Mesenchymal stem cell (in vitro differentiated cells and primary cell): ENCODE measurements at regions not wholly inside any gene's neighbourhood (a gene's known extent, or its start where the extent isn't known, plus 50 kb on each side); places are given as distances from the start of the nearest gene placed in this dataset.

Source experiments
- DNase-seq: peaks from one replicate; pipeline ENCODE4 v3.0.0-alpha.2; 2013
- H2AFZ ChIP-seq: one replicate; pipeline ENCODE4 v1.6.1; 2013; ENCODE audit warnings: low read depth, mild to moderate bottlenecking, control low read depth, inconsistent platforms, low read length, moderate library complexity
- H2AK5ac ChIP-seq: 2 replicates; pipeline ENCODE4 v1.6.1; 2013; ENCODE audit warnings: low read length, moderate library complexity, mild to moderate bottlenecking, inconsistent platforms; ENCODE audit not compliant: severe bottlenecking
- H2BK120ac ChIP-seq: one replicate; pipeline ENCODE4 v1.6.1; 2013; ENCODE audit warnings: low read depth, mild to moderate bottlenecking, inconsistent platforms, low read length, moderate library complexity
- H2BK12ac ChIP-seq, 2 experiments: one replicate each; pipeline ENCODE4 v1.6.1; 2013; ENCODE audit warnings: inconsistent platforms in 2 of 2, low read length in 2 of 2, mild to moderate bottlenecking in 2 of 2, moderate library complexity in 2 of 2, control low read depth in 1 of 2
- H2BK15ac ChIP-seq: one replicate; pipeline ENCODE4 v1.6.1; 2013; ENCODE audit warnings: mild to moderate bottlenecking, low read depth, inconsistent platforms; ENCODE audit not compliant: poor library complexity, severe bottlenecking
- H2BK5ac ChIP-seq: 2 replicates; pipeline ENCODE4 v1.6.1; 2013; ENCODE audit warnings: low read depth, mild to moderate bottlenecking, low read length, control low read depth, inconsistent platforms; ENCODE audit not compliant: poor library complexity, severe bottlenecking
- H3K14ac ChIP-seq, 2 experiments: one replicate each; pipeline ENCODE4 v1.6.1; 2013; ENCODE audit warnings: inconsistent platforms in 2 of 2, low read length in 2 of 2, control low read depth in 1 of 2, mild to moderate bottlenecking in 1 of 2, moderate library complexity in 1 of 2
- H3K18ac ChIP-seq, 2 experiments: one replicate each; pipeline ENCODE4 v1.6.1; 2013; ENCODE audit warnings: inconsistent platforms in 2 of 2, low read length in 2 of 2, control low read depth in 1 of 2, low read depth in 1 of 2, mild to moderate bottlenecking in 1 of 2
- H3K23ac ChIP-seq, 2 experiments: one replicate each; pipeline ENCODE4 v1.6.1; 2013; ENCODE audit warnings: inconsistent platforms in 2 of 2, low read length in 2 of 2, mild to moderate bottlenecking in 2 of 2, moderate library complexity in 2 of 2, control low read depth in 1 of 2
- H3K27ac ChIP-seq: 2 replicates; pipeline ENCODE4 v1.5.1; 2013; ENCODE audit warnings: mild to moderate bottlenecking, moderate library complexity, low read length, control low read depth, inconsistent platforms; ENCODE audit not compliant: poor library complexity, severe bottlenecking
- H3K27me3 ChIP-seq, 2 experiments: 2 replicates each; pipeline versions ENCODE4 v1.6.1 to v1.7.0; 2013; ENCODE audit warnings: low read length in 2 of 2, mild to moderate bottlenecking in 2 of 2, moderate library complexity in 2 of 2, control low read depth in 1 of 2, inconsistent platforms in 1 of 2; ENCODE audit not compliant: control insufficient read depth in 1 of 2, insufficient read depth in 1 of 2
- H3K36me3 ChIP-seq, 2 experiments: 2 replicates each; pipeline versions ENCODE4 v1.6.1 to v1.7.0; 2013; ENCODE audit warnings: low read length in 2 of 2, control low read depth in 1 of 2, inconsistent platforms in 1 of 2, low read depth in 1 of 2, mild to moderate bottlenecking in 1 of 2; ENCODE audit not compliant: insufficient read depth in 2 of 2, control insufficient read depth in 1 of 2
- H3K4ac ChIP-seq, 2 experiments: one replicate each; pipeline ENCODE4 v1.6.1; 2013; ENCODE audit warnings: inconsistent platforms in 2 of 2, low read length in 2 of 2, mild to moderate bottlenecking in 2 of 2, moderate library complexity in 2 of 2, control low read depth in 1 of 2, low read depth in 1 of 2
- H3K4me1 ChIP-seq: 2 replicates; pipeline ENCODE4 v1.6.1; 2013; ENCODE audit warnings: low read depth, low read length, control low read depth; ENCODE audit not compliant: control insufficient read depth, insufficient read depth
- H3K4me2 ChIP-seq: 2 replicates; pipeline ENCODE4 v1.6.1; 2013; ENCODE audit warnings: low read length, mild to moderate bottlenecking, inconsistent platforms; ENCODE audit not compliant: poor library complexity, severe bottlenecking
- H3K4me3 ChIP-seq, 2 experiments: 2 replicates each; pipeline versions ENCODE4 v1.5.1 to v1.7.0; 2013; ENCODE audit warnings: low read length in 2 of 2, mild to moderate bottlenecking in 2 of 2, control low read depth in 1 of 2, low read depth in 1 of 2; ENCODE audit not compliant: insufficient read depth in 1 of 2
- H3K79me1 ChIP-seq: replicated peaks from 2 replicates; pipeline ENCODE4 v1.6.1; 2013; ENCODE audit warnings: mild to moderate bottlenecking, control low read depth, low read length, inconsistent platforms; ENCODE audit not compliant: poor library complexity, severe bottlenecking
- H3K9ac ChIP-seq: 2 replicates; pipeline ENCODE4 v1.7.0; 2013; ENCODE audit warnings: mild to moderate bottlenecking, low read length, moderate library complexity
- H3K9me3 ChIP-seq: 2 replicates; pipeline ENCODE4 v1.7.0; 2013; ENCODE audit warnings: mild to moderate bottlenecking, low read length; ENCODE audit not compliant: control insufficient read depth
- H4K8ac ChIP-seq: one replicate; pipeline ENCODE4 v1.6.1; 2013; ENCODE audit warnings: inconsistent platforms, mild to moderate bottlenecking, low read length, moderate library complexity
- H4K91ac ChIP-seq: one replicate; pipeline ENCODE4 v1.6.1; 2013; ENCODE audit warnings: mild to moderate bottlenecking, low read length, inconsistent platforms
- WGBS: methylation state at CpG from one replicate; pipeline ENCODE4 v1.1.7; 2013; ENCODE audit warnings: mixed read lengths; 5-methylcytosine and 5-hydroxymethylcytosine counted together

- Histone ChIP-seq H3K27ac (no peak overlapping the region), H3K36me3 (no peaks in the 10 kb centered on the region), H3K4me2 (no peak overlapping the region), H2AK5ac (no peak overlapping the region), H3K4me1 (no peaks in the 10 kb centered on the region), H3K14ac (no peak overlapping the region), H2AFZ (no peak overlapping the region), H4K8ac (no peak overlapping the region), H3K4me3 (no peak overlapping the region), H3K23ac (no peak overlapping the region), H3K9ac (no peak overlapping the region), H3K4ac (no peak overlapping the region), H2BK120ac (no peak overlapping the region), H2BK15ac (no peak overlapping the region), H3K9me3 (no peaks in the 10 kb centered on the region), H2BK5ac (no peak overlapping the region), H3K79me1 (no peaks in the 10 kb centered on the region), H3K18ac (no peak overlapping the region), H2BK12ac (no peak overlapping the region), H4K91ac (no peak overlapping the region), H3K27me3 (no peaks in the 10 kb centered on the region)
- 74% methylated on average over 4 of the region's 4 CpGs for WGBS
- no peak for DNase-seq
Observed at GRCh38 chr1:90189889-90190288, 195.0 kb downstream of the ZNF326 start.

- no peak overlapping the region for H3K27ac ChIP-seq
- no peak overlapping the region for H3K23ac ChIP-seq
- H3K27me3 ChIP-seq: no peaks in the 10 kb centered on the region
- H3K79me1 ChIP-seq: no peaks in the 10 kb centered on the region
- no peak overlapping the region for H3K9ac ChIP-seq
- no peak overlapping the region for H3K4ac ChIP-seq
- H2BK12ac ChIP-seq: no peak overlapping the region
- H4K91ac ChIP-seq: no peak overlapping the region
- no peak overlapping the region for H3K4me2 ChIP-seq
- no peak for DNase-seq
- H2AK5ac ChIP-seq: no peak overlapping the region
- H3K9me3 ChIP-seq: no peaks in the 10 kb centered on the region
- no peak overlapping the region for H4K8ac ChIP-seq
- no peak overlapping the region for H2BK5ac ChIP-seq
- WGBS: 38% methylated on average over 1 of the region's 2 CpGs
- no peak overlapping the region for H3K4me3 ChIP-seq
- no peak overlapping the region for H3K18ac ChIP-seq
- H3K14ac ChIP-seq: no peak overlapping the region
- no peak overlapping the region for H2BK15ac ChIP-seq
- H3K4me1 ChIP-seq: no peaks in the 10 kb centered on the region
- no peak overlapping the region for H2BK120ac ChIP-seq
- no peak overlapping the region for H2AFZ ChIP-seq
- H3K36me3 ChIP-seq: no peaks in the 10 kb centered on the region
Observed at GRCh38 chr1:90187323-90187585, 192.3 kb downstream of the ZNF326 start.

GRCh38 chr1:90186506-90187322 is 191.8 kb downstream of the ZNF326 start:
- no peak overlapping the region for H2BK120ac ChIP-seq
- no peak overlapping the region for H3K23ac ChIP-seq
- H4K8ac ChIP-seq: no peak overlapping the region
- H3K9ac ChIP-seq: no peak overlapping the region
- H3K27ac ChIP-seq: no peak overlapping the region
- H3K9me3 ChIP-seq: no peaks in the 10 kb centered on the region
- no peak overlapping the region for H2BK5ac ChIP-seq
- no peak overlapping the region for H3K4ac ChIP-seq
- 63% methylated on average over 6 of the region's 7 CpGs for WGBS
- H2BK15ac ChIP-seq: no peak overlapping the region
- DNase-seq: no peak
- no peaks in the 10 kb centered on the region for H3K27me3 ChIP-seq
- no peak overlapping the region for H4K91ac ChIP-seq
- no peak overlapping the region for H3K18ac ChIP-seq
- no peak overlapping the region for H2AFZ ChIP-seq
- H2AK5ac ChIP-seq: no peak overlapping the region
- no peaks in the 10 kb centered on the region for H3K36me3 ChIP-seq
- H3K4me3 ChIP-seq: no peak overlapping the region
- H3K79me1 ChIP-seq: no peaks in the 10 kb centered on the region
- H3K14ac ChIP-seq: no peak overlapping the region
- H3K4me1 ChIP-seq: no peaks in the 10 kb centered on the region
- no peak overlapping the region for H2BK12ac ChIP-seq
- H3K4me2 ChIP-seq: no peak overlapping the region

- DNase-seq: peak; percentile 9
- no peak overlapping the region for H4K8ac ChIP-seq
- H3K9ac ChIP-seq: no peak overlapping the region
- H3K27ac ChIP-seq: no peak overlapping the region
- no peak overlapping the region for H3K4me2 ChIP-seq
- no peaks in the 10 kb centered on the region for H3K79me1 ChIP-seq
- no peak overlapping the region for H2AK5ac ChIP-seq
- H3K9me3 ChIP-seq: no peaks in the 10 kb centered on the region
- WGBS: 75% methylated on average over 1 of the region's 2 CpGs
- no peak overlapping the region for H3K23ac ChIP-seq
- no peak overlapping the region for H3K4me3 ChIP-seq
- no peak overlapping the region for H3K14ac ChIP-seq
- no peak overlapping the region for H3K18ac ChIP-seq
- H3K4me1 ChIP-seq: no peaks in the 10 kb centered on the region
- H2BK12ac ChIP-seq: no peak overlapping the region
- no peak overlapping the region for H2BK120ac ChIP-seq
- H3K27me3 ChIP-seq: no peaks in the 10 kb centered on the region
- no peak overlapping the region for H3K4ac ChIP-seq
- no peak overlapping the region for H2BK15ac ChIP-seq
- H2AFZ ChIP-seq: no peak overlapping the region
- no peak overlapping the region for H2BK5ac ChIP-seq
- no peak overlapping the region for H4K91ac ChIP-seq
- no peaks in the 10 kb centered on the region for H3K36me3 ChIP-seq
Observed at GRCh38 chr1:90176530-90176929, 181.6 kb downstream of the ZNF326 start.
